ENCODE measurements at regions not wholly inside any gene's neighbourhood (a gene's known extent, or its start where the extent isn't known, plus 50 kb on each side); places are given as distances from the start of the nearest gene placed in this dataset.

DNA sequence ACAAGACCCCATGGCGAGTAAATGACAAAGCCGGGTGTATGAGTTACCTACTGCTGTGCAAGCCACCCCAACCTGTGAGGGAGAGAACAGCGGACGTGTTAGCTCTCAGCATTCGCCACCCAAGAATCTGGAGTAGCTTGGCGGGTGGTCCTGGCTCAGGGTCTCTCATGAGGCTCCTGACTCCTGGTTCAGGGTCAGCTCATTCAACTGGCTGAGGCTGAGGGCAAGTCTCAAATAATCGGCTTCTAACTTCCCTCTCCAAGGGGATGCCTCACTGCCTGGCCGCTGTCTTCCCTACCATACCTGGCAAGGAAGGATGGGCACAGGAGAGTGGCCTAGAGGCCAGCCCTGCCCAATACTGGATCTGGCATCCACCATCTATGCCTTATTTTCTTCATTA is 94.2 kb downstream of the HTR5A start:
- H3K36me3 ChIP-seq (ENCODE audit: control insufficient read depth, insufficient read depth, low read length, severe bottlenecking): no peaks in the 10 kb centered on the region
- peaks cover 6% of the 10 kb centered on the region for H3K4me1 ChIP-seq (ENCODE audit: control insufficient read depth, insufficient read depth, low read length)
- H3K9ac ChIP-seq (ENCODE audit: low read length): no peak overlapping the region
- DNase-seq (ENCODE audit: low read depth): no peak
- H3K9me3 ChIP-seq (ENCODE audit: control insufficient read depth, low read length): no peaks in the 10 kb centered on the region
- H3K4me3 ChIP-seq (ENCODE audit: low read length): no peak overlapping the region
- H3K27me3 ChIP-seq (replicated peaks; ENCODE audit: control insufficient read depth, insufficient read depth, low read length): no peaks in the 10 kb centered on the region

DNA sequence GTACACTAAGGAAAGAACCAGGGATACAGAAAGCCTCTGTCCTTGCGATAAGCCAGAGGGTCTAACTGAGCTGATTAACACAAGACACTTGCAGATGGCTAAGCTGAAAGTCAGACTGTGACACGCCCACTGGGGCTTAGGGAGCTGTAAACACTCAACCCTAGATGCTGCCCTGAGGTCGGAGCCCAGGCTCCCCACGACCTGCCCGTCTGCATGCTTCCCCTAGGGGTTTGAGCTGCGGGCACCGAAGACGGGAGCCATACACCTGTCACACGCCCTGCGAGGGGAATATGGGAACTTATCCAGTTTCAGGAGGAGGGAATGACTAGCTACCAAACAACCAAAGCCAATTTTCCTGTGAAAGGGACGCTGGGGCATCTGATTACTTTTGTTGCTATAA is 96.0 kb downstream of the HTR5A start:
- Histone ChIP-seq H3K4me3 (ENCODE audit: low read length) (no peak overlapping the region), H3K9me3 (ENCODE audit: control insufficient read depth, low read length) (no peaks in the 10 kb centered on the region), H3K36me3 (ENCODE audit: control insufficient read depth, insufficient read depth, low read length, severe bottlenecking) (no peaks in the 10 kb centered on the region), H3K9ac (ENCODE audit: low read length) (peak overlapping the region; percentile 78), H3K27me3 (replicated peaks; ENCODE audit: control insufficient read depth, insufficient read depth, low read length) (peaks cover 6% of the 10 kb centered on the region), H3K4me1 (ENCODE audit: control insufficient read depth, insufficient read depth, low read length) (peaks cover 6% of the 10 kb centered on the region)
- DNase-seq (ENCODE audit: low read depth): peak; percentile 16

DNA sequence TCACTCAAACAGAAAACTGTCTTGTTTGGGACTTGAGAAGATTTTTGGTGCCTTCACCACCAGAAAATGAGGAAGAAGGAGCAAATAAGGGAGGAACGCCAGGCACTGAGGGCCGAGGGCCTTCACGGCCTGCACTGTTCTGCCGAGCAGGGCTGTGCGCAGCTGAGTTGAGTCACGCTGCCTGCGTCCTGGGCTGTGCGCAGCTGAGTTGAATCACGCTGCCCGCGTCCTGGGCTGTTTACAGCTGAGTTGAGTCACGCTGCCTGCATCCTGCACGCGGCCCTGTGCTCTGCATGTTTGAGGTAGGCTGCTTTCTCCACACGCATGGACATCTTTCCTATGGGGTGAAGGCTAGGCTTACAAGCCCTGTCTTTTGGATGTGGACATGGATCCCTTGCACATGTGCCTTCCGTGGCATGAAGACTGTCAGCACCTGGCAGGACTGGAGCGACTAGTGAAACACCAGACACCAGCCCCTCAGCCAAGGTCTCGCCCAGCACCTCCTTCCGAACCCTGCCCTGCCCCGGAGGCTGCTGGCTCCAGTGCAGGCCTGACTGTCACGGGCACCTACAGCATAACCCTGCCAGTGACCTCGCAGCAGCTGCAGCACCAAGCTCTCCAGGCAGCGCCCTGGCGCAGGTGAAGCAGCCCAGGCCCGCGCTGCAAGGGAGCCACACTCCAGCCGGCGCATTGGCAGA is 96.7 kb downstream of the HTR5A start:
- Histone ChIP-seq H3K9me3 (ENCODE audit: control insufficient read depth, low read length) (no peaks in the 10 kb centered on the region), H3K4me3 (ENCODE audit: low read length) (no peak overlapping the region), H3K27me3 (replicated peaks; ENCODE audit: control insufficient read depth, insufficient read depth, low read length) (peaks cover 6% of the 10 kb centered on the region), H3K4me1 (ENCODE audit: control insufficient read depth, insufficient read depth, low read length) (peaks cover 6% of the 10 kb centered on the region), H3K36me3 (ENCODE audit: control insufficient read depth, insufficient read depth, low read length, severe bottlenecking) (no peaks in the 10 kb centered on the region), H3K9ac (ENCODE audit: low read length) (peak overlapping the region; percentile 78)
- DNase-seq (ENCODE audit: low read depth): peak; percentile 99

DNA sequence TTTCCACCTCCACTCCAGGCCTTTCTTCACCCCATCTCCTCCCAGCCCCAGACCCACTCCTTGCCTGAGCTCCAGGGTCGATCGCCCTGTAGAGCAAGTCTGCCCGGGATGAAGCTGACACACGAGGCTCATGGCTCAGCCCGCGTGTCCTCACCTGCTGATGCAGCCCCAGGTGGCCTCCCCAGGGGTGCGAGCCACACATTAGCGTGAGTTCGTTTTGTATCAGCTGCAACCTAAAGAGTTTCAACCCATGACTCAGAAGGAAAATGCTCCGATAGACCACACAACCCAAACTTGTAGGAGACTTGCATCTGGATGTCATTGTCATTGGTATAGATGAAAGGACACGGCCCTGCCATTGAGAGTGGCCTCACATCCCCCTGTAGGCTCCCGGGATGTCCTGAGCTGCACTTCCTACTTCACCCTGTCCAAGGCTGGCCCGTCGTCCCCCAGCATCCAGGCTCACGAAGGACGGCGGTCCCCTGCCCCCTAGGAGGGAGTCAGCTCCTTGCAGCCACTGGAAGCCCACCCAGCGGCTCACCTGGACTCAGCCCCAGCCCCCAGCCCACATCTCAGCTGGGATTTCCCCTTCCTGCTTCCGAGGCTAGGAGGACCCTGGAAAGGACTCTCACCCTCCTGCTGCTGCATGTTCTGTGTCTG is 97.7 kb downstream of the HTR5A start:
- no peak for DNase-seq (ENCODE audit: low read depth)
- no peak overlapping the region for H3K9ac ChIP-seq (ENCODE audit: low read length)
- H3K9me3 ChIP-seq (ENCODE audit: control insufficient read depth, low read length): no peaks in the 10 kb centered on the region
- H3K27me3 ChIP-seq (replicated peaks; ENCODE audit: control insufficient read depth, insufficient read depth, low read length): peaks cover 6% of the 10 kb centered on the region
- H3K36me3 ChIP-seq (ENCODE audit: control insufficient read depth, insufficient read depth, low read length, severe bottlenecking): no peaks in the 10 kb centered on the region
- H3K4me3 ChIP-seq (ENCODE audit: low read length): no peak overlapping the region
- H3K4me1 ChIP-seq (ENCODE audit: control insufficient read depth, insufficient read depth, low read length): peaks cover 6% of the 10 kb centered on the region

DNA sequence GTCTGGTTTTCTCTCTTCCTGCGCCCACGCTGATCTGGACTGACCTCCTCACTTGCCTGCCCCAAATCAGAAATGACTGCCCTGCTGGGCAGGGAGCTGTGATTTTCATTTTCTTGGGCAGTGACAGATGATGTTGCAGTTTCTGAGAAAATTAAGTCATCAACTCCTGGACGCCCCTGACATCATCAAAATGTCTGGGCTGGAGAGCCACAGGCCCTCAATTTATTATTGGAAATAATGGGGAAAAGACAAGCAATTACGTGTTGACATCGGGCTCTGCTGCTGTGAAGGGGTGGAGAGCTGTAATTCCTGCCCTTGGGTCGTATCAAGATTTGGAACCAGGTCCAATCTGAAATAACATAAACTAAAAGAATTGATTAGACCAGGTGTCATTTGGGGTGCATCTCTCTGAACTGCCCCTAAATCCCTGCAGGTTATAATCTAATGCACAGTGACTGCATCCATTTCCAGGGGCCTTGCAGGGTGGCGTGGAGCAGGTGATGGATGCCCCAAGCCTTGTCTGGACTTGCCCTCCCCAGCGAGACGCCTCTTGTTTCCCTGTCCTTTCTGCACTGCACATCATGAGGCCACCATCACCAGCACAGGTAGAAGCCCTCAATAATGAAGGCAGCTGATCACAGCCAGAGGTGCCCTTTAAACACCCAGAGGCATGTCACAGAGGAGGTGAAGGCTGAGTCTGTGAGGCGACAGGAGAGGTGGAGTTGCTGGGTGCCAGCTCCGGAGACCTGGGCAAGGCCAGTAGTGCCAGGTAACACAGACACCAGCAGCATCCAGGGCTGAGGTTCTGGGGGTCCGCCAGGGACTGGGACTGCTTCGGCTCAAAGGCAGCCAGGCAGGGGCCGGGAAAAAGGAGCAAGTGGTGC is 98.7 kb downstream of the HTR5A start:
- H3K9ac ChIP-seq (ENCODE audit: low read length): no peak overlapping the region
- no peaks in the 10 kb centered on the region for H3K9me3 ChIP-seq (ENCODE audit: control insufficient read depth, low read length)
- H3K27me3 ChIP-seq (replicated peaks; ENCODE audit: control insufficient read depth, insufficient read depth, low read length): peaks cover 6% of the 10 kb centered on the region
- no peaks in the 10 kb centered on the region for H3K36me3 ChIP-seq (ENCODE audit: control insufficient read depth, insufficient read depth, low read length, severe bottlenecking)
- H3K4me3 ChIP-seq (ENCODE audit: low read length): no peak overlapping the region
- peaks cover 6% of the 10 kb centered on the region for H3K4me1 ChIP-seq (ENCODE audit: control insufficient read depth, insufficient read depth, low read length)
- no peak for DNase-seq (ENCODE audit: low read depth)

DNA sequence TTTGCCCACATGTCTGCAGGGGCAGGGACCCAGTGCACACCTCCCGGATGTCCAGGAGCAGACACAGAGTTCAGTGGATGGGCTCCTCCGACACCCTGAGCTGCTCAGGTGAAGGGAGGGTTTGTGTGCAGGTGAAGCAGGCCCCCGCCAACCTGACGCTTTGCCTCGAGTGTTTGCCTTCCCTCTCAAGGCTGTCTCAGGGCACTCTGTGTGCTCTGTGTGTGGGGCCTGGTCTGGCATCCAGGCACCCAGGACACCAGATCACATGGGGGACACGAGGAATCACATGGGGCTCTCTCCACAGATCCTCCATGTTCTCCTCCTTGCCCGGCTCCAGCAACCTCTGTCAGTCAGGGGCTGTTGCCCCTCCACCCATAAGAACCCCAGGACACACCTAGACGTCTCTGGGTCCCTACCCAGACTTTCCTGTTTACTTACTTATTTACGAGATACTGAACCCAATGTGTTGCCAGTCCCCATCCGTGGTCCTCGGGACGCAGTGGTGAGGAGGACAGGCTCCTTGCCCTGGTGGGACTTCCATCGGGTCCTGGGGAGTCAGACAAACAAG is 99.5 kb downstream of the HTR5A start:
- no peak overlapping the region for H3K9ac ChIP-seq (ENCODE audit: low read length)
- H3K36me3 ChIP-seq (ENCODE audit: control insufficient read depth, insufficient read depth, low read length, severe bottlenecking): no peaks in the 10 kb centered on the region
- no peak overlapping the region for H3K4me3 ChIP-seq (ENCODE audit: low read length)
- peaks cover 9% of the 10 kb centered on the region for H3K27me3 ChIP-seq (replicated peaks; ENCODE audit: control insufficient read depth, insufficient read depth, low read length)
- H3K4me1 ChIP-seq (ENCODE audit: control insufficient read depth, insufficient read depth, low read length): peaks cover 6% of the 10 kb centered on the region
- no peak for DNase-seq (ENCODE audit: low read depth)
- H3K9me3 ChIP-seq (ENCODE audit: control insufficient read depth, low read length): no peaks in the 10 kb centered on the region

DNA sequence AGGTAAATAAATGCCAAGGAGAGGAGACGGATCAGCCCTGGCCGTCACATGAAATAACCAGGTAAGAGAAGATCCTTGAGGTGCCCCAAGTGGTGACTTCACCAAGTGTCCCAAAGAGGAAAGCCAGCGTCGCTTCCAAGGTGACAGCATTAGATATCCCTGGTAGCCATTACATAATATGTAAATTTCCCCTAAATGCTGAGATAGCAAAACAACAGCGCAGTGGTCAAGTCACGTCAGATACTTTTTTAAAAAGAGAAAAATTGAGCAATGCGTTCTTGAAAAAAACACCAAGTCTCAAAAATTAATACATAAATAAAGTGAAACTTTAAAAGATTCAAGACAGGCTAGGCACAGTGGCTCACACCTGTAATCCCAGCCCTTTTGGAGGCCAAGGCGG is 100.2 kb downstream of the HTR5A start:
- Histone ChIP-seq H3K27me3 (replicated peaks; ENCODE audit: control insufficient read depth, insufficient read depth, low read length) (peaks cover 9% of the 10 kb centered on the region), H3K4me1 (ENCODE audit: control insufficient read depth, insufficient read depth, low read length) (peaks cover 6% of the 10 kb centered on the region), H3K4me3 (ENCODE audit: low read length) (no peak overlapping the region), H3K9ac (ENCODE audit: low read length) (no peak overlapping the region), H3K9me3 (ENCODE audit: control insufficient read depth, low read length) (no peaks in the 10 kb centered on the region), H3K36me3 (ENCODE audit: control insufficient read depth, insufficient read depth, low read length, severe bottlenecking) (no peaks in the 10 kb centered on the region)
- no peak for DNase-seq (ENCODE audit: low read depth)

DNA sequence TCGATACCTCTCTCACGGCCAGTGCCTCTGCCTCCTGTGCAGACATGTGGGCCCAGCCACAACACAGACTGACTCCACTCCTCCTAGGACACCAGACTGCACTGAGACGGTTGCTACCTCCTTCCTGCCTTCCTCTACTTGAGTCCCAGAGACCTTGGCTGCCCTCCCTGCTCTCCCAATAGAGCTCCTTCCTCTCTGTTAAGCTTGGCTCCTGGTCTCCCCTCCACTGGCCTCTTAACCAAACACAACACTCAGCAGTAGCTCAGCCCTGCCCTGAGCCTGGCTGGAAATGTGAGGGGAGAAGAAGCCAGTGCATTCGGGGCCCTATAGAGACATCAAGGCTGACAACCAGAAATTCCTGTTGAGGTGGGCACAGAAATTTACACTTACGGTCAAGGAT is 102.0 kb downstream of the HTR5A start:
- peaks cover 2% of the 10 kb centered on the region for H3K9me3 ChIP-seq (ENCODE audit: control insufficient read depth, low read length)
- no peaks in the 10 kb centered on the region for H3K4me1 ChIP-seq (ENCODE audit: control insufficient read depth, insufficient read depth, low read length)
- no peak for DNase-seq (ENCODE audit: low read depth)
- H3K27me3 ChIP-seq (replicated peaks; ENCODE audit: control insufficient read depth, insufficient read depth, low read length): peaks cover 9% of the 10 kb centered on the region
- no peaks in the 10 kb centered on the region for H3K36me3 ChIP-seq (ENCODE audit: control insufficient read depth, insufficient read depth, low read length, severe bottlenecking)
- no peak overlapping the region for H3K4me3 ChIP-seq (ENCODE audit: low read length)
- no peak overlapping the region for H3K9ac ChIP-seq (ENCODE audit: low read length)

DNA sequence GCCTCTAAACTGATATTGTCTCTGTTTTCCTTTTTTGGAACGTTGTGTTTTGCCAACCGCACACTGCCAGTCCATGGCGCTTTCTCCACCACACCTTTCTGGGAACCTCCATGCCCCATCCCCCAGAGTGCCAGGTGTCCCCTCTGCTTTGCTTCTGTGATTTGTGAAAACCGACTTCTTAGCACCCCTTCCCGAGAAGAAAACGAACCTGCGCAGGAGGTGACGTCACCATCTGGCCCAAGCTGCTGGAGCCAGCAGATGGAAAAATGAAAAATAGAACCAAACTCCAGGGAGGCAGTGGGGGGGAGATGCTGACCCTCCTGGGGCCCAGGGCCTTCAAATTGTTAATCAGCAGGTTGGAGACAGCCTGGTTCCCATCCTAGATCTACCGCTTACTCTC is 103.8 kb downstream of the HTR5A start:
- no peak overlapping the region for H3K9ac ChIP-seq (ENCODE audit: low read length)
- DNase-seq (ENCODE audit: low read depth): no peak

DNA sequence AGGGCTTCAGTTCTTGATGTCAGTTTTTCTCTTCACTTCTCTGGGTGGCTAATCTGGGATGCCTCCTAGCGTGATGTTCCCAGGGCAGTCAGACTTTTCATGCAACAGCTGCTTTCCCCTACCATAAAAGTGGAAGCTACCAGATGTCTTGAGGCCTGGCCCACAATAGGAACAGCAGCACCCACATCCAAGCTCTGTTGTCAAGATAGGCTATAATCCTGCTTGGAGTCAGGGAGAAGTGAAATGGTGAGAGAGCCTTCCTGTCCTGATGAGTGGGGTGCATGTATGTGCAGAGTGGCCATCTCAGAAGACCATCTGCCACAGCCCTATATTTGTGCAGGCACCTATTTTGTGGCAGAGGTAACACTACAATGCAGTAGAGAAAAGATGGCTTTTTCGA is 108.0 kb downstream of the HTR5A start:
- H3K36me3 ChIP-seq (ENCODE audit: control insufficient read depth, insufficient read depth, low read length, severe bottlenecking): no peaks in the 10 kb centered on the region
- H3K4me1 ChIP-seq (ENCODE audit: control insufficient read depth, insufficient read depth, low read length): no peaks in the 10 kb centered on the region
- peaks cover 3% of the 10 kb centered on the region for H3K27me3 ChIP-seq (replicated peaks; ENCODE audit: control insufficient read depth, insufficient read depth, low read length)
- no peak for DNase-seq (ENCODE audit: low read depth)
- H3K9me3 ChIP-seq (ENCODE audit: control insufficient read depth, low read length): peaks cover 21% of the 10 kb centered on the region
- no peak overlapping the region for H3K4me3 ChIP-seq (ENCODE audit: low read length)
- no peak overlapping the region for H3K9ac ChIP-seq (ENCODE audit: low read length)

More for the DNA sequence above, 103.8 kb downstream of the HTR5A start:
- no peaks in the 10 kb centered on the region for H3K4me1 ChIP-seq (ENCODE audit: control insufficient read depth, insufficient read depth, low read length)
- H3K27me3 ChIP-seq (replicated peaks; ENCODE audit: control insufficient read depth, insufficient read depth, low read length): peaks cover 9% of the 10 kb centered on the region
- H3K9me3 ChIP-seq (ENCODE audit: control insufficient read depth, low read length): peaks cover 12% of the 10 kb centered on the region
- no peak overlapping the region for H3K4me3 ChIP-seq (ENCODE audit: low read length)
- H3K36me3 ChIP-seq (ENCODE audit: control insufficient read depth, insufficient read depth, low read length, severe bottlenecking): no peaks in the 10 kb centered on the region

DNA sequence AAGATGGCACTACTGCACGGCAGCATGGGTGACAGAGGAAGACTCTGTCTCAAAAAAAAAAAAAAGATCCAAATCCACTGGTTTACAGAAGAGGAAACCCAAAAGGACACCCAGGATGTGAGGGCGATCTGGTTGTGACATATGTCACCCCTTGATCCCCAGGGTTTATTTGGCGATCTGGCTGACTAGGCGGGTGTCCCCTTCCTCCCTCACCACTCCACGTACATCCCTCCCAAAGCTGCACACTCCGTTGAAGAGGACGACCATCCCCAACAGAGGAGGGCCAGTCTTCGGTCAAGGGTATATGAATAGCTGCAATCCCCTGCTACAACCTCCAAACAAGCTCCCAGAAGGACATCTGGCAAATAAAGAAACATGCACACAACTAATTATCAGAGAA is 111.6 kb downstream of the HTR5A start:
- H3K4me3 ChIP-seq (ENCODE audit: low read length): no peak overlapping the region
- no peak for DNase-seq (ENCODE audit: low read depth)
- H3K27me3 ChIP-seq (replicated peaks; ENCODE audit: control insufficient read depth, insufficient read depth, low read length): peaks cover 3% of the 10 kb centered on the region
- H3K9me3 ChIP-seq (ENCODE audit: control insufficient read depth, low read length): peaks cover 57% of the 10 kb centered on the region
- no peaks in the 10 kb centered on the region for H3K36me3 ChIP-seq (ENCODE audit: control insufficient read depth, insufficient read depth, low read length, severe bottlenecking)
- no peaks in the 10 kb centered on the region for H3K4me1 ChIP-seq (ENCODE audit: control insufficient read depth, insufficient read depth, low read length)
- H3K9ac ChIP-seq (ENCODE audit: low read length): no peak overlapping the region
